T-helper 1 cell treated with Interleukin-12 subunit alpha and Interleukin-12 subunit beta and Interleukin-4 antibody, amounts not matched to agents 30 μg/mL and 1 μg/mL, for 36 hours (primary cell): ENCODE measurements at regions not wholly inside any gene's neighbourhood (a gene's known extent, or its start where the extent isn't known, plus 50 kb on each side); places are given as distances from the start of the nearest gene placed in this dataset.

ENCODE experiments used
- H3K27ac Mint-ChIP-seq: one replicate; pipeline ENCODE4 v1.8.0; 2021; ENCODE audit warnings: mild to moderate bottlenecking, mixed read lengths
- H3K27me3 Mint-ChIP-seq: one replicate; pipeline ENCODE4 v1.8.0; 2021; ENCODE audit warnings: low read depth, mixed read lengths
- H3K36me3 Mint-ChIP-seq: one replicate; pipeline ENCODE4 v1.8.0; 2021; ENCODE audit warnings: low read depth, mixed read lengths
- H3K4me1 Mint-ChIP-seq: one replicate; pipeline ENCODE4 v1.8.0; 2021; ENCODE audit warnings: low read depth, mixed read lengths
- H3K4me3 Mint-ChIP-seq: one replicate; pipeline ENCODE4 v1.8.0; 2021; ENCODE audit warnings: mild to moderate bottlenecking, moderate library complexity, mixed read lengths
- H3K9me3 Mint-ChIP-seq: one replicate; pipeline ENCODE4 v1.8.0; 2021; ENCODE audit warnings: mixed read lengths

DNA sequence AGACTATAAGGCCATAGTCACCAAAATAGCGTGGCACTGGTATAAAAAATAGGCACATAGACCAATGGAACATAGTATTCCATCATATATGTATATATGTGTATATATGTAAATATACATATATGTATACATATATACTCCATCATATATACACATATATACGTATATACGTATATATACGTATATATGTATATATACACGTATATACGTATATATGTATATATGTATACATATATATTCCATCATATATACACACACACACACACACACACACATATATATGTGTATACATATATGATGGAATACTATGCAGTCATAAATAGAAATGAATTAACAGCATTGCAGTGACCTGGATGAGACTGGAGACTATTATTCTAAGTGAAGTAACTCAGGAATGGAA is 204.6 kb downstream of the LTN1 start:
- Mint-ChIP-seq H3K36me3 (peaks cover 26% of the 10 kb centered on the region), H3K4me3 (no peak overlapping the region), H3K9me3 (peaks cover 24% of the 10 kb centered on the region), H3K27ac (no peak overlapping the region), H3K4me1 (peaks cover 10% of the 10 kb centered on the region), H3K27me3 (no peaks in the 10 kb centered on the region)

DNA sequence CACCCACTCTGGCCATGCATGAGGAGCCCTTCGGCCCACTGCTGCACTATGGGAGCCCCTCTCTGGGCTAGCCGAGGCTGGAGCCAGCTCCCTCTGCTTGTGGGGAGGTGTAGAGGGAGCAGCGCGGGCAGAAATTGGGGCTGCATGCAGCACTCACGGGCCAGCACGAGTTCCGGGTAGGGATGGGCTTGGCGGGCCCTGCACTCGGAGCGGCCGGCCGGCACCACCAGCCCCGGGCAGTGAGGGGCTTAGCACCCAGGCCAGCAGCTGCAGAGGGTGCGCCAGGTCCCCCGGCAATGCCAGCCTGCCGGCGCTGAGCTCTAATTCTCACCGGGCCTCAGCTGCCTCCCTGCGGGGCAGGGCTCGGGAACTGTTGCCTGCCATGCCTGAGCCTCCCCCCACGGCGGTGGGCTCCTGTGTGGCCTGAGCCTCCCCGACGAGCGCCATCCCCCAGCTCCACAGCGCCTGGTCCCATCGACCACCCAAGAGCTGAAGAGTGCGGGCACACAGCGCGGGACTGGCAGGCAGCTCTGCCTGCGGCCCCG is 209.0 kb downstream of the LTN1 start:
- Mint-ChIP-seq H3K4me1 (peaks cover 5% of the 10 kb centered on the region), H3K36me3 (peaks cover 34% of the 10 kb centered on the region), H3K9me3 (peaks cover 24% of the 10 kb centered on the region), H3K27me3 (no peaks in the 10 kb centered on the region), H3K4me3 (no peak overlapping the region), H3K27ac (no peak overlapping the region)

DNA sequence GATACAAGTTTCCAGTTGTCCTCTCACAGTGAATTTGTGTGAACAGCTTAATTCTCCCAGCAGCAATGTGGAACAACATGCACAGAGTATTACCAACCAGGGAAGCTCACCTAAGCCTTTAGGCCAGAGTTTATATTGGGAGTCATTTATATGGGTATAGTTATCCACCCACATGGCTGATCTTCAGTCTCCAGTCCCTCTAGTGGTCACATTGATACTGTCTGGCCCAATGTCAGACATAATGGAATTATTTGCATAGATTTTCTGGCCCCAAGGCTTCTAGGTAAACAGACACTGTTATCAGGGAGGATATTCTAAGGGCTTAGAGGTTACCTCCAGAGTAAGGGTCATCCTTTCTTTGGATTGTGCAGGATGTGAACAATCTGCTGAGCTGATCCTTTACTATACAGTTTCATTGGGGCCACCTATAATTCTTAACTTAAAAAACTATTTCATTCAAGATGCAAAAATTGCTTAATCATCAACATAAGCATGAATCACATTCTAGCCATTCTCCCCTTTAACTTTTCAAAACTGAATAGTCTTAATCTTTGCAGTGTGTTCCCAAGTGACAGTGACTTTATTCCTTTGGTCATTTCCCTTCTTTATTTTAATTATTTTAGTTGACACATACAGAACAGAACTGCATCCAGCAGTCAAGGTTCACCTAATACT is 210.9 kb downstream of the LTN1 start:
- H3K27ac Mint-ChIP-seq = no peak overlapping the region
- no peak overlapping the region for H3K4me3 Mint-ChIP-seq
- peaks cover 3% of the 10 kb centered on the region for H3K4me1 Mint-ChIP-seq
- peaks cover 36% of the 10 kb centered on the region for H3K36me3 Mint-ChIP-seq
- no peaks in the 10 kb centered on the region for H3K27me3 Mint-ChIP-seq
- H3K9me3 Mint-ChIP-seq = peaks cover 15% of the 10 kb centered on the region

DNA sequence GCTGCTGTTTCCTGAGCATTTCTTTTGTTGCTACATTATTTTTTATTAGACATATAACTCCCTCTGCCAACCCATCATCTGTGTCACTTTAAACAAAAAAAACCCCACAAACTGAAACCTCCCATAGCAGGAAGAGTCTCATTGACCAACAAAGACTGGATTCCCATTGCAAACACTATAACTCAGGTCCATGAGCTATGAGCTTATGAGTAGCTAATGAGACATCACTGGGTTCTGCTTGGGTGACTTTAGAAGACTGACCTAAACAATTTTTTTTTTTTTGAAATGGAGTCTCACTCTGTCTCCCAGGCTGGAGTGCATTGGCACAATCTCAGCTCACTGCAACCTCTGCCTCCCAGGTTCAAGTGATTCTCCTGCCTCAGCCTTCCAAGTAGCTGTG is 212.8 kb downstream of the LTN1 start:
- Mint-ChIP-seq H3K27me3 (no peaks in the 10 kb centered on the region), H3K4me3 (no peak overlapping the region), H3K4me1 (peaks cover 16% of the 10 kb centered on the region), H3K36me3 (peaks cover 38% of the 10 kb centered on the region), H3K27ac (no peak overlapping the region), H3K9me3 (peaks cover 4% of the 10 kb centered on the region)

DNA sequence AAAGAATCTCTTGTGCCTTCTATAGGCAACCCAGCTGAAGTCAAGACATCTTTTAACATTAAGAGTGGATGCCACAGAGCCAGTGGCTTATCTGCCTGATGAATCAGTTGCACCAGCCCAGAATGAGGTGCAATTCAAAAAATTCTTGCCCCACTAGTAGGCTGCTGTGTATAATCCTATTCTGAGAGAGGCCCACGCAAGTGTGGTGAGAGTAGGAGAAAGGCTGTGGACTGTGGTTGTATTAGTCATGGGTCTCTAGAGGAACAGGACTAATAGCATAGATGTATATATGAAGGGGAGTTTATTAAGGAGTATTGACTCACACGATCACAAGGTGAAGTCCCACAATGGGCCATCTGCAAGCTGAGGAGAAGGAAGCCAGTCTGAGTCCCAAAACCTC is 216.4 kb downstream of the LTN1 start:
- Mint-ChIP-seq H3K4me3 (no peak overlapping the region), H3K27ac (no peak overlapping the region), H3K4me1 (peaks cover 16% of the 10 kb centered on the region), H3K9me3 (no peaks in the 10 kb centered on the region), H3K36me3 (peaks cover 35% of the 10 kb centered on the region), H3K27me3 (no peaks in the 10 kb centered on the region)

DNA sequence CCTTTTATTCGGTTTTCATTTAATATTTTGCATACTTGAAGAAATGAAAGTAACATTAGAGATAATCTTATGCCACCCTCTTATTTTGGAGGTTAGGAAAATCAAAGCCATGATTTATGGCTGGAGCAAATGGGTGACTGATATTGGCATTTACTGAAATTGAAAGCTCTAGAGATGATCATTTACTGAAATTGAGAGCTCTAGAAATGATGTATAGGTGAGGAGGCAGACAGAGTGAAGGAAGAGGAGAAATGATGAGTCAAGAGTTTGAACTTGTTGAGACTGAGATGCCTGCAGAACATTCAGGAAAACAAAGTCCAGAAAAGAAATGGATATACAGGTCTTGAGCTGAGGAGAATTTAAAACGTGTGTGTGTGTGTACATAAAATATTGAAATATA is 217.6 kb downstream of the LTN1 start:
- no peaks in the 10 kb centered on the region for H3K27me3 Mint-ChIP-seq

DNA sequence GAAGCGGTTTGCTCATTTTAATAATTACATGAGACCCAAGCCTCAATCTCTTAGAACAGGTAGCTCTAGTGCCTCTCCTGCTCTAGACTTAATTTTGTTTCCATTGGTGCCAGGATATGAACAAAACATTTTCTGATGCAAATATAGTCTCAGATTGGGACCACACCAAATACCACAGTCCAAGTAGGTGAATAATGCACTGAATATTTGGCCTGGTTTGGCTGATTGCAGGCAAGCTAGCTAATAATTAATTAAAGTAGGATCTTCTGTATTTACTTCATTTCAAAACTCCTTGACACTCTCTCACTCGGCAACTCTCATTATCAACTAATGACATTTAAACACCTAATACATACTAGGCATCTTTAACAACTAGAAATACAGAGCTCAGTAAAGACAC is 219.6 kb downstream of the LTN1 start:
- H3K4me1 Mint-ChIP-seq = peaks cover 24% of the 10 kb centered on the region
- H3K9me3 Mint-ChIP-seq = no peaks in the 10 kb centered on the region
- H3K27ac Mint-ChIP-seq = no peak overlapping the region
- H3K27me3 Mint-ChIP-seq = no peaks in the 10 kb centered on the region
- H3K36me3 Mint-ChIP-seq = peaks cover 30% of the 10 kb centered on the region
- H3K4me3 Mint-ChIP-seq = no peak overlapping the region

More for the DNA sequence above, 217.6 kb downstream of the LTN1 start:
- Mint-ChIP-seq H3K36me3 (peaks cover 39% of the 10 kb centered on the region), H3K27ac (no peak overlapping the region), H3K4me3 (no peak overlapping the region), H3K9me3 (no peaks in the 10 kb centered on the region), H3K4me1 (peaks cover 22% of the 10 kb centered on the region)

DNA sequence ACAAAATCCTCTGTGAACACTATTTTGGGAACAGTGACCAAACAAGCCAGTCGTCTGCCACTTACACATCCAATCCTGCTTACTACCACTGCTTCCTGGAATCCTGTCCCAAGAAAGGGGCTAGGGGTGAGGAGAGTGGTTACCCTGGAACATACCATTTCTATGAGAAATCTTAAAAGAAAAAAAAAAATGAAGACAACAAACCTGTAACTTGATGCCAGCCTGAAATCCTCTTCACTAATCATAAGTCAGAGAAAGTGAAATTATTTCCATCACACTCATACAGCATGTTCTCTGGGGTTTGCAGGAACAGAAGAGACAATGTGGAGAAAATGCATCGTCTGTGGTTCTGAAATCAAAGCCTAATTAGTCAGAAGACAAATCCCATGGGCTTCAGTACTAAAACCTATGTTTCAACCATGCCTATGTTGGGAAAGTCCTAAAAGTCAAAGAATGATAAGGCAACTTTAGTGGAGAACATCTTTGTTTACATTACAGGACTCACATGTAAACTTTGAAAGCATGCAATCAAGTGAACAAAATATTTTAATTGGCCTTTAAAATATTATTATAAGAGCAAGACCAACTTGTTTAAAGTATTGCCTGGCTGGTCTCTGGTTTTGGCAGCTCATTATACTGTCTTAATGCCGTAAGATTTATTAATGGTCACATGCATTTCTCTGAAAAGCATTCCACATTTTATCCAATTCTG is 220.7 kb downstream of the LTN1 start:
- peaks cover 7% of the 10 kb centered on the region for H3K9me3 Mint-ChIP-seq
- H3K27me3 Mint-ChIP-seq = no peaks in the 10 kb centered on the region
- no peak overlapping the region for H3K27ac Mint-ChIP-seq
- no peak overlapping the region for H3K4me3 Mint-ChIP-seq
- H3K4me1 Mint-ChIP-seq = peaks cover 25% of the 10 kb centered on the region
- peaks cover 33% of the 10 kb centered on the region for H3K36me3 Mint-ChIP-seq

DNA sequence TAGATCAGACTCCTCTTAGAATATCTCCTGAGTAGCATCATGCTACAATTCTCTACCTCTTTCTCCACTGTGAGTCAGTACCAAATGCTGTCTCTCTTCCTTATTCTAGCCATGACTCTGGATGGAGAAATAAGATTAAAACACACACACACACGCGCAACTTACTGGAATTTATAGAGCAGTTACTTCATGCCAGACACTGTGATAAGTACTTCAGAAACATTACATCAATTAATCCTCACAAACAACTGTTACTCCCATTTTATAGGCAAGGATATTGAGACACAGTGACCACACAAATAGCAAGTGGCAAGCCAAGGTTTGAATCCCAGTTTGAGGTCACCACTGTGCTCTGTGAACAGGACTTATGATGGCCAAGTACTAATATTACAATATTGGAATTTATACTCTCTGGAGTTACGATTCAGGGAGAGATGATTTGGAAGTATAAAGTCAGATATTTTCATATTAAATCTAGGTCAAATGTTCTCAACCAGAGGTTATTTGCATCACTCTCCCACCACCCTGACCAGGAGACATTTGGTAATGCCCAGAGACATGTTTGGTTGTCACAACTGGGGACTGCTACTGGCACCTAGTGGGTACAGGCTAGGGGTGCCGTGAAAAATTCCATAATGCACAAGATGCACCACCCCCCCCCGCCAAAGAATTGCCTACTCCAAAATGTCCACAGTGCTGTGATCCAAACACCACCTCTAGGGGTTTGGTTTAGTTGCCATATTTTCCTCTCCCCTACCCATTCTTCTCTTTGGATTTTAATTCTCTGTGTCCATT is 221.6 kb downstream of the LTN1 start:
- no peak overlapping the region for H3K27ac Mint-ChIP-seq
- H3K27me3 Mint-ChIP-seq = no peaks in the 10 kb centered on the region
- no peak overlapping the region for H3K4me3 Mint-ChIP-seq
- peaks cover 14% of the 10 kb centered on the region for H3K9me3 Mint-ChIP-seq
- H3K36me3 Mint-ChIP-seq = peaks cover 29% of the 10 kb centered on the region
- H3K4me1 Mint-ChIP-seq = peaks cover 21% of the 10 kb centered on the region

DNA sequence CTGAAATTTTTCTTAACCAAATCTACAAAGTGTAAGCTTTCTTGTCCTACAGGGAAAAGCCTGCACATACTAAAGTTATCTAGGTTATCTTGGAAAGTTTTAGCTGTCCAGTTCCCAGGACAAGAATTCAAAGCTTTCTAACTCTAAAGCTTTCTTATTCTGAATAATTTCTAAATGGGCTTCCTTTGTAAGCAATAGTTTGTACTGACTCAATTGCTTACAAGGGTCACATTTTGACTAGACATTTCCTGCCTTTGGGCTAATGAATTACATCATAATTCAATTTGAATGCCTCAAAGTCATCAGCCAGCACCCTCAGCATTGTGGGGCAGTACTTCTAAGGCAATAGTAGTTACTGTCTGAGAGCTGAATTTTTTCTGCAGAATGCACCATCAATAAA is 223.0 kb downstream of the LTN1 start:
- Mint-ChIP-seq H3K4me1 (peaks cover 11% of the 10 kb centered on the region), H3K27me3 (no peaks in the 10 kb centered on the region), H3K9me3 (peaks cover 19% of the 10 kb centered on the region), H3K36me3 (peaks cover 29% of the 10 kb centered on the region), H3K27ac (no peak overlapping the region), H3K4me3 (no peak overlapping the region)

DNA sequence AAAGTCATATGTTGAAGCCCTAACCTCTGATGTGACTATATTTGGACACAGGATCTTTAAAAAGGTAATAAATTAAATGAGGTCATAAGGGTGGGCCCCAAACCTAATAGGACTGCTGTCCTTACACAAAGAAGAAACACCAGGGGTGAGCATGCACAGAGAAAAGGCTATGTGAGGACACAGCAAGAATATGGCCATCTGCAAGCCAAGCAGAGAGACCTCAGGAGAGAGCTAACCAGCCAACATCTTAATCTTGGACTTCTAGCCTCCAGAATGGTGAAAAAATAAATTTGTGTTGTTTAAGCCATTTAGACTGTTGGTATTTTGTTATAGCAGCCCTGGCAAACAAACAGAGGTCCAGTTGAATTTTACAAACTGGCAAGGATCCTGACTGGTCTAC is 223.9 kb downstream of the LTN1 start:
- no peaks in the 10 kb centered on the region for H3K27me3 Mint-ChIP-seq
- H3K27ac Mint-ChIP-seq = no peak overlapping the region
- H3K4me1 Mint-ChIP-seq = peaks cover 11% of the 10 kb centered on the region
- peaks cover 19% of the 10 kb centered on the region for H3K9me3 Mint-ChIP-seq
- H3K4me3 Mint-ChIP-seq = no peak overlapping the region
- H3K36me3 Mint-ChIP-seq = peaks cover 32% of the 10 kb centered on the region

DNA sequence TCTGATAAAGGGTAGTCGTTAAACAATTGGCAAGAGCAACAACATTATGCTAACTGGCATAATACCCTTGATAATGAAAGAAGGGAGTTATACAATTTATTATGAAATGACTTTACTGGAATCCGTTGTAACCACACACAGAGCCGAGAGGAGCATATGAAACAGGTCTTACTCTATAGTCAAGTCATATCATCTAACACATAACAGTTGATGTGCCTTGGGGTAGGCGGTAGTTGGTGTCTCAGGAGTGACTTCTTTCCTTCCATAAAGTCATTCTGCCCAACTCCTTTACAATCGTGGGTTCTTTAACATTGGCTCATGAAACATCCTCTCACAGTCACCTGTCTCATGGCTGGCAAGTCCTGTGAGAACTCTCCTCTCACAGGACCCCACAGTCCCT is 225.2 kb downstream of the LTN1 start:
- H3K27me3 Mint-ChIP-seq = no peaks in the 10 kb centered on the region
- no peak overlapping the region for H3K4me3 Mint-ChIP-seq
- peaks cover 11% of the 10 kb centered on the region for H3K4me1 Mint-ChIP-seq
- no peak overlapping the region for H3K27ac Mint-ChIP-seq
- peaks cover 38% of the 10 kb centered on the region for H3K36me3 Mint-ChIP-seq
- peaks cover 19% of the 10 kb centered on the region for H3K9me3 Mint-ChIP-seq

DNA sequence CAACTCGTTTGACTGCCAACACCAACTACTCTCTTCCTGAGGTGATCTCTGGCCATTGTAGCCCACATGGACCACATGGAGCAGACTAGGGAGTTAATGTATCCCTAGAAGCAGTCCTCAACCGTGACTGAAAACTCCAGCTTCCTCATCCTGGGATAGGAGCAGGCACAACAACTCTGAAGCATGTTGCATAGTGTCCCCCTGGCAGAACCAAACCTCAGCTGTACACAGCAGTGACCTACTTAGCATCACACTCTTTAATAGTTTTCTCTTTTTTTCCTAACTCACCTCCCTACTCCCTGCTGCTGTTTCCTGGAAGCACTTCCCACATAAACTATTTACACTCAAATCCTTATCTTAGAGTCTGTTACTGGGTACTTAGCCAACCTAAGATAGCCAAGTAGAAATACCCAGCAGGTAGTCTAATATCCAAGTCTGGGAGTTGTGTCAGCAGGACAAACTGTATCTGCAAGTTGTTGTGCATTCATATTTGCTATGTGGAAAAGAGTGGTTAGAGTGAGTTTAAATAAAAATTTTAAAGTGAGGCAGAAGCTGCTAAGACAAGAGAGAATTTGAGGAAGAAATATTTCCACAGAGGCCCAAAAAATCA is 228.8 kb downstream of the LTN1 start:
- Mint-ChIP-seq H3K27ac (no peak overlapping the region), H3K9me3 (peaks cover 23% of the 10 kb centered on the region), H3K4me1 (peaks cover 5% of the 10 kb centered on the region), H3K36me3 (peaks cover 45% of the 10 kb centered on the region), H3K27me3 (no peaks in the 10 kb centered on the region), H3K4me3 (no peak overlapping the region)

DNA sequence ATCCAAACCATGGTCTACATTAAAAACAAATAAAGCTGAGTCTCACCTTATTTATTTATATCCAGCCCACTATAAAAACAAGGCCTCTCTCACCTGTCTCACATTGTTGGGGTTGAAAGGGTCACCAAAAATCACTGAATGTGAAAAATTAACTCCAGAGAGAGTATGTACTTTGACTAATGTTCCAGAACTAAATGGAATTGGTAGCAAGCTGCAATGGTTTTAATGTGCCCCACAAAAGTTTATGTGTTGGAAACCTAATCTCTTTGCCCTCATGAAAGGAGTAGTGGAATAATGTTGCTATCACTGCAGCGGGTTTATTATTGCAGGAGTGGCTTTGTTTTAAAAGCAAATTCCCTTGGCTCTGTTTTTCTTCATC is 230.3 kb downstream of the LTN1 start:
- no peaks in the 10 kb centered on the region for H3K27me3 Mint-ChIP-seq

More for the DNA sequence above, 230.3 kb downstream of the LTN1 start:
- Mint-ChIP-seq H3K27ac (no peak overlapping the region), H3K9me3 (peaks cover 21% of the 10 kb centered on the region), H3K36me3 (peaks cover 43% of the 10 kb centered on the region), H3K4me1 (peaks cover 4% of the 10 kb centered on the region), H3K4me3 (no peak overlapping the region)
